22Rv1 (cell line): ENCODE measurements at regions not wholly inside any gene's neighbourhood (a gene's known extent, or its start where the extent isn't known, plus 50 kb on each side); places are given as distances from the start of the nearest gene placed in this dataset.

ENCODE experiments used
- H3K27ac ChIP-seq: fragments of 450-650 bp; 2 replicates; pipeline ENCODE4 v1.5.1; 2017
- CTCF ChIP-seq: fragments of 450-650 bp; IDR thresholded peaks from 2 replicates; pipeline ENCODE4 v1.5.1; 2017; ENCODE audit warnings: mild to moderate bottlenecking
- ZFX ChIP-seq: fragments of 450-650 bp; IDR thresholded peaks from 2 replicates; pipeline ENCODE4 v1.6.1; 2017; ENCODE audit warnings: antibody characterized with exemption, borderline replicate concordance

- no peak for TF ChIP-seq CTCF
- no peak for TF ChIP-seq ZFX
- H3K27ac ChIP-seq: no peak overlapping the region
Measured at GRCh38 chr6:4189249-4189648, 53.9 kb upstream of the ECI2 start.

- no peak overlapping the region for H3K27ac ChIP-seq
- no peak for TF ChIP-seq ZFX
- TF ChIP-seq CTCF: no peak
Measured at GRCh38 chr6:4188801-4189200, 53.4 kb upstream of the ECI2 start.

- H3K27ac ChIP-seq: no peak overlapping the region
- TF ChIP-seq ZFX: no peak
- TF ChIP-seq CTCF: no peak
Measured at GRCh38 chr6:4187480-4187879, 52.1 kb upstream of the ECI2 start.

GRCh38 chr6:4186385-4186784, 51.0 kb upstream of the ECI2 start:
- no peak for TF ChIP-seq ZFX
- no peak for TF ChIP-seq CTCF
- H3K27ac ChIP-seq: no peak overlapping the region

GRCh38 chr6:4185846-4186245, 50.5 kb upstream of the ECI2 start:
- no peak overlapping the region for H3K27ac ChIP-seq
- TF ChIP-seq CTCF (no peak), ZFX (no peak)

GRCh38 chr6:4185419-4185818, 50.0 kb upstream of the ECI2 start:
- H3K27ac ChIP-seq: no peak overlapping the region
- TF ChIP-seq ZFX (no peak), CTCF (no peak)
